Fibroblast of lung (primary cell): ENCODE measurements at regions not wholly inside any gene's neighbourhood (a gene's known extent, or its start where the extent isn't known, plus 50 kb on each side); places are given as distances from the start of the nearest gene placed in this dataset.

Source experiments
- DNase-seq, 2 donors: peaks; one replicate each; pipeline versions ENCODE4 v3.0.0 to v3.0.0-alpha.2; 2010; ENCODE audit warnings: low read depth in 2 of 2
- H2AFZ ChIP-seq: 2 replicates; pipeline ENCODE4 v1.5.1; 2012; ENCODE audit warnings: low read length, control low read depth, inconsistent platforms
- H3K27ac ChIP-seq: 2 replicates; pipeline ENCODE4 v1.5.1; 2011; ENCODE audit warnings: low read length, control low read depth; ENCODE audit not compliant: insufficient read depth
- H3K27me3 ChIP-seq: 2 replicates; pipeline ENCODE4 v1.5.1; 2011; ENCODE audit warnings: mild to moderate bottlenecking, low read length; ENCODE audit not compliant: control insufficient read depth, insufficient read depth
- H3K36me3 ChIP-seq: 2 replicates; pipeline ENCODE4 v1.5.1; 2011; ENCODE audit warnings: low read length; ENCODE audit not compliant: control insufficient read depth, insufficient read depth
- H3K4me1 ChIP-seq: 2 replicates; pipeline ENCODE4 v1.5.1; 2011; ENCODE audit warnings: low read length; ENCODE audit not compliant: control insufficient read depth, insufficient read depth; ENCODE audit errors: extremely low read depth
- H3K4me2 ChIP-seq: 2 replicates; pipeline ENCODE4 v1.5.1; 2011; ENCODE audit warnings: low read length, control low read depth; ENCODE audit not compliant: insufficient read depth; ENCODE audit errors: extremely low read depth
- H3K4me3 ChIP-seq, 4 experiments: fragments of 200-600 bp in 1 of 4; sonication (generic) in 1 of 4; replicated peaks in 1 of 4; 2 replicates each; pipeline ENCODE4 v1.5.1; 2011 to 2016; ENCODE audit warnings: low read length in 4 of 4, low read depth in 3 of 4, mild to moderate bottlenecking in 3 of 4, control low read depth in 2 of 4, inconsistent platforms in 1 of 4, mixed read lengths in 1 of 4; ENCODE audit not compliant: insufficient read depth in 1 of 4; ENCODE audit errors: control extremely low read depth in 1 of 4
- H3K79me2 ChIP-seq: 2 replicates; pipeline ENCODE4 v1.5.1; 2012; ENCODE audit warnings: mild to moderate bottlenecking, low read length, inconsistent platforms; ENCODE audit not compliant: control insufficient read depth, insufficient read depth
- H3K9ac ChIP-seq: 2 replicates; pipeline ENCODE4 v1.5.1; 2011; ENCODE audit warnings: mild to moderate bottlenecking, low read length, control low read depth; ENCODE audit not compliant: insufficient read depth
- H3K9me3 ChIP-seq: 2 replicates; pipeline ENCODE4 v1.5.1; 2012; ENCODE audit warnings: low read depth, low read length; ENCODE audit not compliant: control insufficient read depth, insufficient read depth
- H4K20me1 ChIP-seq: 2 replicates; pipeline ENCODE4 v1.5.1; 2011; ENCODE audit warnings: low read length; ENCODE audit not compliant: control insufficient read depth, insufficient read depth; ENCODE audit errors: extremely low read depth
- CTCF ChIP-seq, 2 donors: IDR thresholded peaks in 1 of 2; conservative IDR thresholded peaks in 1 of 2; 1 replicate in 1 of 2; 2 replicates in 1 of 2; pipeline ENCODE4 v1.5.1; 2011 to 2012; ENCODE audit warnings: low read length in 2 of 2, control low read depth in 1 of 2, inconsistent platforms in 1 of 2, low read depth in 1 of 2, mild to moderate bottlenecking in 1 of 2
- EZH2 ChIP-seq: IDR thresholded peaks from 2 replicates; pipeline ENCODE4 v1.5.1; 2012; ENCODE audit warnings: low read length, control low read depth, mild to moderate bottlenecking; ENCODE audit errors: missing control alignments

GRCh38 chr12:127760996-127761395 lies 506.0 kb upstream of the TMEM132C start:
- no peak overlapping the region for H2AFZ ChIP-seq
- H3K27me3 ChIP-seq, result no peaks in the 10 kb centered on the region
- no peak overlapping the region for H3K4me3 ChIP-seq
- H3K4me2 ChIP-seq, result no peak overlapping the region
- H3K9ac ChIP-seq, result no peak overlapping the region
- DNase-seq, result no peak
- no peak overlapping the region for H3K27ac ChIP-seq
- no peak for TF ChIP-seq CTCF (conservative IDR thresholded peaks at IDR 0.05 in 1 of 2, IDR thresholded peaks at IDR 0.05 in 1 of 2; ENCODE audit: low read depth in 1 of 2, low read length in 2 of 2)
- no peak for TF ChIP-seq EZH2
- H4K20me1 ChIP-seq, result no peaks in the 10 kb centered on the region
- no peaks in the 10 kb centered on the region for H3K79me2 ChIP-seq
- H3K36me3 ChIP-seq, result no peaks in the 10 kb centered on the region
- H3K9me3 ChIP-seq, result no peaks in the 10 kb centered on the region
- H3K4me1 ChIP-seq, result no peaks in the 10 kb centered on the region

GRCh38 chr12:127761880-127762279 lies 505.1 kb upstream of the TMEM132C start:
- Histone ChIP-seq H3K4me3 (no peak overlapping the region), H3K79me2 (no peaks in the 10 kb centered on the region)

GRCh38 chr12:127767656-127768055 lies 499.3 kb upstream of the TMEM132C start:
- no peak for TF ChIP-seq EZH2
- no peak for TF ChIP-seq CTCF (conservative IDR thresholded peaks at IDR 0.05 in 1 of 2, IDR thresholded peaks at IDR 0.05 in 1 of 2; ENCODE audit: low read depth in 1 of 2, low read length in 2 of 2)
- Histone ChIP-seq H4K20me1 (no peaks in the 10 kb centered on the region), H3K27ac (no peak overlapping the region), H3K27me3 (no peaks in the 10 kb centered on the region), H3K4me1 (no peaks in the 10 kb centered on the region), H2AFZ (no peak overlapping the region), H3K9me3 (no peaks in the 10 kb centered on the region), H3K79me2 (no peaks in the 10 kb centered on the region), H3K36me3 (no peaks in the 10 kb centered on the region), H3K9ac (no peak overlapping the region), H3K4me3 (no peak overlapping the region), H3K4me2 (no peak overlapping the region)
- peak in 1 of 2 donors; percentile 12 for DNase-seq

More at GRCh38 chr12:127761880-127762279, 505.1 kb upstream of the TMEM132C start:
- Histone ChIP-seq H3K27ac (no peak overlapping the region), H3K4me2 (no peak overlapping the region), H3K36me3 (no peaks in the 10 kb centered on the region), H3K4me1 (no peaks in the 10 kb centered on the region), H4K20me1 (no peaks in the 10 kb centered on the region), H2AFZ (no peak overlapping the region), H3K9ac (no peak overlapping the region), H3K9me3 (no peaks in the 10 kb centered on the region), H3K27me3 (no peaks in the 10 kb centered on the region)
- DNase-seq, result no peak
- TF ChIP-seq EZH2 (no peak), CTCF (conservative IDR thresholded peaks at IDR 0.05 in 1 of 2, IDR thresholded peaks at IDR 0.05 in 1 of 2; ENCODE audit: low read depth in 1 of 2, low read length in 2 of 2) (no peak)
